GM19395 (cell line): ENCODE measurements at regions not wholly inside any gene's neighbourhood (a gene's known extent, or its start where the extent isn't known, plus 50 kb on each side); places are given as distances from the start of the nearest gene placed in this dataset.

Experiments used
- ATAC-seq: cut with Tn5 transposase; IDR thresholded peaks from one replicate; pipeline ENCODE4 v1.9.1; 2021; ENCODE audit warnings: mild to moderate bottlenecking, moderate library complexity; ENCODE audit not compliant: unreplicated experiment

DNA sequence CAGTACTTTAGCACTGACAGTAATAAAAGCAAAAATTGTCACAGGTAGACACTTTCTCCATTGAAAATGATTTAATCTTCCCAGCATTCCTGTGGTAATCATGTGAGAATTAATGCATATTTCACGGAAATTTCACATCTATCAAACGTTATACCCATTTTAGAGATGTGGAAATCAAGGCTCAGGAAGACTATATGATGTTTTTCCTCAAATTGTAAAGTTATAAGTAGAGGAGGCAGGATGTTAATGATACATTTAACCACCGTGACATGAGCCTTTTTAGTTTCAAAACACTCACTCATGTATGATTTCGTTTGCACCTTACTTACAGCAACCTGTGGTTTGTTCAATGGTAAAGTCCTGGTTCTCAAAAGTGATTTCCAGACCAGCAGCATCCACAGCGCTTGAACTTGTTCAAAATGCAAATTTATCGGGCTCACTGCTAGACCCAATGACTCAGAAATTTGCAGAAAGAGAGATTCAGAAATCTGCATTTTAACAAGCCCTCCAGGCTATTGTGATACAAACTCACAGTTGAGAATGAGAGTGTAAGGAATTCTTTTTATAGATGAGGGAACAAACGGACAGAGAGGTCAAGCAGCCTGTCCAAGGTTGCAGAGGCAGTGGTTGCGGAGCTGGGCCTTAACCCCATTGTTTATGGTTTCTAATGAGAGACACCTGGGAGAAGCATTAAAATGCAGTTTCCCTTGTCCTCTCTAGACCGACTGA lies 654.8 kb upstream of the TBX3 start:
- ATAC-seq, result peak; percentile 92

GRCh38 chr12:115337693-115338543 lies 653.9 kb upstream of the TBX3 start:
- ATAC-seq, result no peak

GRCh38 chr12:115336506-115336905 lies 652.5 kb upstream of the TBX3 start:
- ATAC-seq, result no peak

DNA sequence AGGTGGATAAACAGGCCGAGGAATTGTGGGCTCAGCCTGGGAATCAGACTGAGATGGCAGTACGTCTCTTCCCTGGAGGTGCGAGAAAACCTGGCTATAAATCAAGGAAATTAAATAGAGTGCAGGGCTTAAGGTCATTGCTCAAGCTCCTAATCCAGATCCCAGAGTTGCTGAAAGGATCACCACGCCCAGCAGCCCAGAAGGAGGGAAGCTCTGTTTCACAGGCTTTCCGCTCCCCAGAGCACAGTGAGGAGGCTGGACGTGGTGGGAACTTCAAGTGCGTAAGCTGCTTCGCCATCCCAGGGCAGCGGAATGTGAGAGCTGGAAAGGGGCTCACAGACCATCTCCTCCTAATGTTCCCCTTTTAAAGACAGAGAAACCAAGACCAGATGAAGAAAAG lies 651.6 kb upstream of the TBX3 start:
- no peak for ATAC-seq

DNA sequence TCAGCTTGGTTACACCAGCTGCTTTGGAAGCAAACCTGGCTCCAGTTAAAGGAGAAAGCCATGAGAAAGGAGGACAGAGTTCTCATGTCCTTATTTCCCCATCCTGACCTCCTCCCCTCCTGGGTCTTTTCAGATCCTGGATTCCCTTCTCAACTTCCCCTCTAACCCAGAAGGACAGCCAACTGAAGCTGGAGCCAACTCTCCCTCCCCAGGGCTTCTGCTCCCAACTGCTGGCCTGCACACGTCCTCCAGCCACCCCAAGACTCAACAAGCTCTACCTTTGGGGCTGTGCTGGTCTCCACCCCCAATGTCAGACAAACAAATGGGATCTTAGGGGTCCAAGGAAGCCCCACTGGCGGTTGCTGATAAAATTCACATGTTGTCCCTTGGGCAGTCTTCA lies 651.1 kb upstream of the TBX3 start:
- no peak for ATAC-seq

- no peak for ATAC-seq
These were observed 649.0 kb upstream of the TBX3 start for GRCh38 chr12:115332945-115333344.

GRCh38 chr12:115325858-115326257 lies 641.9 kb upstream of the TBX3 start:
- ATAC-seq, result no peak

DNA sequence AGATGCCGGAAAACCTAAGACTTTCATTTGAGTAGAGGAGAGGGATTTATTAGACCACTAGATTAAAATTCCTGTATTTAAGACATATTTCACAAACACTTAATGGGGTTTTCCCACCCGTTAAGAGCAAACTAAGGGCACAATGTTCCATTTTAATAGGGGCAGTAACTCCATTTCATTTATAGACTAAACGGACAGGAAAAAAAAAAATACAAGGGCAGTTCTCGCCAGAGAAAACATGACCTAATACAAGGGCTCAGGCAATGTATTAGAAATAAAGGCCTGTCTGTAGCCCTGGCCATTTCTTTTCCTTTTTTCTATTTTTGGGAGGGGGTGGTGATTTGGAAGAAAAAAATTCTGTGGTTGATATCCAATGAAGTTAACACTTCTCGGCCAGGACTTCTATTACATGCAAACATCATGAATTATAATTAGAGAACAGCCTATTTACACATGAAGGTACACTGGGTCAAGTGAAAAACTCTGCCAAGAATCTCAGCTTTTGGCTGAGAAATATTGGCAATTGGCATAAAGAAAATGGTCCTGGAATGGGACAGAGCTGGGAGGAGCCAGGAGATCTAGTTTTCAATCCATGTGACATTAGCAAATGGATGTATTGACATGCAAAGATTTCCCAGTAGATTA lies 641.1 kb upstream of the TBX3 start:
- no peak for ATAC-seq

- no peak for ATAC-seq
These were observed 639.4 kb upstream of the TBX3 start for GRCh38 chr12:115323223-115323905.

GRCh38 chr12:115322275-115322674 lies 638.3 kb upstream of the TBX3 start:
- peak; percentile 89 for ATAC-seq

- ATAC-seq, result no peak
These were observed 637.0 kb upstream of the TBX3 start for GRCh38 chr12:115320967-115321366.

- no peak for ATAC-seq
These were observed 636.5 kb upstream of the TBX3 start for GRCh38 chr12:115320451-115320850.

GRCh38 chr12:115319446-115320040 lies 635.6 kb upstream of the TBX3 start:
- no peak for ATAC-seq

DNA sequence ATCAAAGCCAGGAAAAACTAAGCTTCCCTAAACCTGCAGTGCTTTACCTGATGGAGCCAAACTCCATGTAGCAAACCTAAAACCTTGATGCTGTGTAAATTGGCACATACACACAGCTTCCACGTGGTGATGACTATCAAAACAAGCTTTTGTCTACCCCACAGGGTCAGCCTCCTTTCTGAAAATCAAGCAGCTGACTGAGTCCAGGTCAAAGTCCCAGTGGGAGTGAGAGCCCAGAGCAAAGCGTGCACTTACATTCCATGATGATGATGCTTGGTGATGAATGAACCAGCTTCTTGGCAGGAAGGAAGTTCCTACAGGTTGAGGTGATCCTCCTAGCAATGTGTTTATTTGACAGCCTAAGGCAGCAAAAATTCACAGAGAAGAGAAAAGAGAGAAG lies 630.0 kb upstream of the TBX3 start:
- no peak for ATAC-seq

GRCh38 chr12:115312901-115313300 lies 628.9 kb upstream of the TBX3 start:
- no peak for ATAC-seq

- ATAC-seq, result no peak
These were observed 627.9 kb upstream of the TBX3 start for GRCh38 chr12:115311875-115312274.

DNA sequence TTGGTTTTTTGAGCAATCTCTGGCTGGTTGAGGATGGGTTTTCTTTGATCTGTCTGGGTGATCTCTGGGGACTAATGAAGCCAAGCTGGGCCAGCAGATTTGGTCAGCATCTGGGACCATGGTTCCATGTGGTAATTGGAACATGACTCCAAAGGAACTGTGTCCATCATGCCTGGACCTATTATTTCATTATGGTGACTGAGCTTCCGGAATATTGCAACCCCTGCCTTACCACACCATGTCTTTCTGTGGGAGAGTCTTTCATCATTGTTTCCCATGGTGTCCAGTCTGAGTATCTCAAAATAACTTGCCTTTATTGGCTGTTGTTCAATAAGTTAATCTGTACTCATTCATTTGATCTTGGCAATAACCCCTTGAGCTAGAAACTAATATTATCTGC lies 624.9 kb upstream of the TBX3 start:
- no peak for ATAC-seq

DNA sequence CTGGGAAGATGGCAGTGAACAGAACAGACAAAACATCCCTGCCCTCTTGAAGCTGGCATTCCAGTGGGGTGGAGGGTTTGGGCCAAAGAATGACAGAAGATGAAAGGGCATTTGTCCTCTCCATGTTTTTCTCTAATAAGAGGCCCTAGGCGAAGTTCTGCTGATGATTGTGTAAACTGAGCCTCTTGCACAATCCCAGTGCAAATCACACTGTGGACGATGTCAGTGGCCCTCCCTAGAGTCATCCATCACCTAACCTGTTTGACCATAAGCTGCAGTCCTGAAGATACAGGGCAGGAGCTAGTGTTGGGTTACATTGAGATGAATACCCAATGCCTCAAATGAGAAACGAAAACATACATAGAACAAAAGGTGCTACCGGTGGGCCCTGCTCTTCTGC lies 622.4 kb upstream of the TBX3 start:
- no peak for ATAC-seq

DNA sequence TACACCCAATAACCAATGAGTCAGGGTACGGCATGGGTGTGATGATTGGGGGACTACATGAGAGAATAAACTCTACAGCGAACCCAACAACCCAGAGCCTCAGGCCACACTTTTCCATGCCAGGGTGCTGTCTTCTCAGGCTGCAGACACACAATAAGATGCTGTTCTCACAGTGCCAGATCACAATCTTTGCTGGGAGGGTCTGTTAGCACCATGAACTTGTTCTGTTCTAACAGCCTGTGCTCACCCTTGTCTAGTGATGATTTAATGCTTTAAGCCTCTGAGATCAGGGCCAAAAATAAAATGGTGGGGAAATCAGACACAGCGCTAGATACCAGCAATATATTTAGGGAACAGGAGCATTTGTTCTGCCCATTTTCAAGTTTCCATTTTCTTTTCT lies 621.9 kb upstream of the TBX3 start:
- no peak for ATAC-seq

DNA sequence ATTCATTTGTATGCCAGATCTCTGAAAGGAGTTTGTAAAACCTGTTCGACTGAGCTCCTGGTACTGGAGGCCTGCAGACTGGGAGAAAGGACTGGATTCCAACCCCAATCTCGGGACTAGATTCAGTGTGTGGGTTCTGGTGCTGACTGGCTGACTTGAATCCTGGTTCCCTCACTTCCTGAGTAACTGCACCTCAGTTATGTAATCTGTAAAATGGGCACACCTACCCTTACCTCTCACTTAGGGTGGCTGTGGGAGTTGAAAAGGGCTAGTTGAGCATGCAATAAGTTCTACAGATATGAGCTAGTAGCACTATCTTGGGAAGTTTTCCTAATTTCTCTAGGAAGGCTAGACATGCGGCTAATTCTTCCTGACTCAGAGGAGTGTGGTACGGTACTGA lies 621.3 kb upstream of the TBX3 start:
- ATAC-seq, result no peak
